GM23248 (cell line): ENCODE measurements at regions not wholly inside any gene's neighbourhood (a gene's known extent, or its start where the extent isn't known, plus 50 kb on each side); places are given as distances from the start of the nearest gene placed in this dataset.
"Not testable (repeated sequence)": the region's sequence is repeated elsewhere in the genome, so short reads cannot be mapped to it uniquely, and the experiment has no call there.

Experiments used
- DNase-seq: peaks from one replicate; pipeline ENCODE4 v3.0.0-alpha.2; 2015
- H2AFZ ChIP-seq: fragments of 200-600 bp; sonication (generic); 2 replicates; pipeline ENCODE4 v1.6.1; 2016; ENCODE audit warnings: antibody characterized with exemption
- H3F3A ChIP-seq: fragments of 200-600 bp; sonication (generic); 2 replicates; pipeline ENCODE4 v1.6.1; 2016; ENCODE audit warnings: mild to moderate bottlenecking, antibody characterized with exemption, mixed run types; ENCODE audit not compliant: insufficient read depth
- H3K27ac ChIP-seq: fragments of 200-600 bp; sonication (generic); 2 replicates; pipeline ENCODE4 v1.5.1; 2016; ENCODE audit warnings: mild to moderate bottlenecking
- H3K27me3 ChIP-seq: fragments of 200-600 bp; sonication (generic); replicated peaks from 2 replicates; pipeline ENCODE4 v1.6.1; 2016; ENCODE audit warnings: mild to moderate bottlenecking; ENCODE audit not compliant: insufficient read depth
- H3K36me3 ChIP-seq: fragments of 200-600 bp; sonication (generic); 2 replicates; pipeline ENCODE4 v1.6.1; 2016; ENCODE audit warnings: low read depth, mild to moderate bottlenecking
- H3K4me1 ChIP-seq: fragments of 200-600 bp; sonication (generic); 2 replicates; pipeline ENCODE4 v1.6.1; 2016; ENCODE audit warnings: mild to moderate bottlenecking; ENCODE audit not compliant: insufficient read depth
- H3K4me2 ChIP-seq: fragments of 200-600 bp; sonication (generic); one replicate; pipeline ENCODE4 v1.6.1; 2016; ENCODE audit warnings: mild to moderate bottlenecking; ENCODE audit not compliant: unreplicated experiment
- H3K4me3 ChIP-seq: fragments of 200-600 bp; sonication (generic); 2 replicates; pipeline ENCODE4 v1.5.1; 2016; ENCODE audit warnings: mild to moderate bottlenecking
- H3K79me2 ChIP-seq: fragments of 200-600 bp; sonication (generic); 2 replicates; pipeline ENCODE4 v1.6.1; 2016; ENCODE audit warnings: mild to moderate bottlenecking; ENCODE audit not compliant: insufficient read depth
- H3K9ac ChIP-seq: fragments of 200-600 bp; sonication (generic); 2 replicates; pipeline ENCODE4 v1.6.1; 2016; ENCODE audit warnings: mild to moderate bottlenecking
- H3K9me2 ChIP-seq: fragments of 200-600 bp; sonication (generic); 2 replicates; pipeline ENCODE4 v1.6.1; 2016; ENCODE audit warnings: mixed run types, mild to moderate bottlenecking, moderate library complexity; ENCODE audit not compliant: insufficient read depth
- H3K9me3 ChIP-seq: fragments of 200-600 bp; sonication (generic); one replicate; pipeline ENCODE4 v1.6.1; 2017; ENCODE audit warnings: low read depth
- H4K20me1 ChIP-seq: fragments of 200-600 bp; sonication (generic); 2 replicates; pipeline ENCODE4 v1.6.0; 2016; ENCODE audit not compliant: insufficient read depth
- EZH2 ChIP-seq: fragments of 200-600 bp; sonication (generic); IDR thresholded peaks from 2 replicates; pipeline ENCODE4 v1.6.1; 2018; ENCODE audit warnings: antibody characterized with exemption, mild to moderate bottlenecking; ENCODE audit not compliant: insufficient read depth, poor library complexity, severe bottlenecking
- EZH2phosphoT487 ChIP-seq: fragments of 200-600 bp; sonication (generic); IDR thresholded peaks from 2 replicates; pipeline ENCODE4 v1.6.1; 2018; ENCODE audit warnings: antibody characterized with exemption, moderate library complexity, mild to moderate bottlenecking, low read depth; ENCODE audit not compliant: insufficient read depth
- WGBS, 2 experiments: methylation state at CpG; one replicate each; pipeline ENCODE4 v1.1.6; 2015 to 2017; ENCODE audit warnings: low lambda C conversion rate in 2 of 2, low coverage in 1 of 2; ENCODE audit errors: missing lambda C conversion rate in 2 of 2; 5-methylcytosine and 5-hydroxymethylcytosine counted together
- in situ Hi-C: fragments of 300-500 bp; cut with MboI; formaldehyde crosslinking; loops from 2 replicates; pipeline ENCODE4 v1.15.0; 2020

DNA sequence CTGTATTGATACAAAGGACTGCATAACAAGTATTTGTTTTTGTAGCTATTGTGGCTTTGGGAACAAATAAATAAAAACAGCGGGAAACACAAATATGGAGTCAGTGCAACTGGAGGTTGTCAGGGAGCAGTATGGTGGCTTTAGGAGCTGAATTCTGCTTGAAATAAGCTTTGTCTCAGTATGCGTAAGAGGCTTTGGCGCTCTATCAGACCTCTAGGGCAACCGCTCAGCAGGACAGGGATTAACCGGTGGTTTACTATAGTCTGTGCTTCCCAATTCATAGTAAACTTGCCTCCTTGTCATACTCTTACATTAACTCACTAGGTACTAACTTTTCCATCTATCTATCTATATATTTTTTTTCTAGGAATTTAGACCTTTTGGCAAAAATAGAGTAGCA, 104.6 kb downstream of the ZIC1 start:
- Histone ChIP-seq H3K4me3 (no peak overlapping the region), H3K79me2 (no peaks in the 10 kb centered on the region), H2AFZ (no peak overlapping the region), H3K36me3 (no peaks in the 10 kb centered on the region), H3K9me3 (no peaks in the 10 kb centered on the region), H3K4me1 (no peaks in the 10 kb centered on the region), H3F3A (no peaks in the 10 kb centered on the region), H4K20me1 (no peaks in the 10 kb centered on the region), H3K9ac (no peak overlapping the region), H3K27ac (no peak overlapping the region), H3K9me2 (no peaks in the 10 kb centered on the region), H3K4me2 (no peak overlapping the region), H3K27me3 (no peaks in the 10 kb centered on the region)
- TF ChIP-seq EZH2phosphoT487 (no peak), EZH2 (no peak)
- DNase-seq = no peak
- in situ Hi-C loops = no loop called here
- 98 to 99% methylated on average over 5 of the region's 5 CpGs for WGBS, 2 experiments

DNA sequence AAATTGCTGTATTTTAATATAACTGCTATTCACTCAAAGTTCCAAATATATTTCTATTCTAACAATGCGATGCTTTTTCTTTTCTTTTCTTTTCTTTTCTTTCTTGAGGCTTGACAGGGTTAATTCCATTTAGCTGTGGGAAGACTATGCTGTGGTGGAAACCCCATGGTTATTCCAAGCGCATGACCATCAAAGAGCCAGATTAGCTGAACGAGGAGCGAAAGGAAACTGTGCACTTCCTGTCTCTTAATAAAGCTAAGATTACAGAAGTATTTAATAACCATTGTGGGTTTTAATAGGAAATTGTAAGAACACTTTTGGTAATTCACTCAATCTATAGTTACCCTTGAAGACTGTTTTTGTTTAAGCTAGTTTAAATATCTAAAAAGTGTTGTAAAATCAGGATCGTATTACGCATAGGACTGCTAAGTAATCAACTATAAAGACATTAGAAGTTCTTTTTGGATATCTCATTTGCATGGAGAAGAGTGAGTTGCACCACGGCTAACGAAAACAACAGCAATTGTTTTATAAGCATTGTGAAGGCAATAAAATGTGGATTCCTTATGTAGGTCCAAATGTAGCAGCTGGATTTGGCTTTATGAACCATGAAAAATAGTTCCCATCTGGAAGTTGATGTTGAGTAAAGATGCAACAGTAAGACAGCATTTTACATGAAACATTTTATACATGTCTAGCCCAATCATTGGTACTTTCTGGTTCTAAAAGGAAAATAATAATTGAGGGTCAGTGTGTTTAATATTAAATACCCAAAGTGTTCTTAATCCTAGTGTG, 105.4 kb downstream of the ZIC1 start:
- no peak overlapping the region for H3K27ac ChIP-seq
- no peaks in the 10 kb centered on the region for H3K27me3 ChIP-seq
- H3K36me3 ChIP-seq = no peaks in the 10 kb centered on the region
- H3K4me3 ChIP-seq = no peak overlapping the region
- 76 to 79% methylated on average over 8 of the region's 8 CpGs for WGBS, 2 experiments
- no peaks in the 10 kb centered on the region for H3K4me1 ChIP-seq
- no peaks in the 10 kb centered on the region for H3K79me2 ChIP-seq
- no peak overlapping the region for H2AFZ ChIP-seq
- H3K9ac ChIP-seq = no peak overlapping the region
- in situ Hi-C loops = no loop called here
- H3K9me2 ChIP-seq = no peaks in the 10 kb centered on the region
- H3K4me2 ChIP-seq = no peak overlapping the region
- no peaks in the 10 kb centered on the region for H3F3A ChIP-seq
- TF ChIP-seq EZH2phosphoT487 = no peak
- no peak for TF ChIP-seq EZH2
- H3K9me3 ChIP-seq = no peaks in the 10 kb centered on the region
- no peaks in the 10 kb centered on the region for H4K20me1 ChIP-seq
- no peak for DNase-seq

DNA sequence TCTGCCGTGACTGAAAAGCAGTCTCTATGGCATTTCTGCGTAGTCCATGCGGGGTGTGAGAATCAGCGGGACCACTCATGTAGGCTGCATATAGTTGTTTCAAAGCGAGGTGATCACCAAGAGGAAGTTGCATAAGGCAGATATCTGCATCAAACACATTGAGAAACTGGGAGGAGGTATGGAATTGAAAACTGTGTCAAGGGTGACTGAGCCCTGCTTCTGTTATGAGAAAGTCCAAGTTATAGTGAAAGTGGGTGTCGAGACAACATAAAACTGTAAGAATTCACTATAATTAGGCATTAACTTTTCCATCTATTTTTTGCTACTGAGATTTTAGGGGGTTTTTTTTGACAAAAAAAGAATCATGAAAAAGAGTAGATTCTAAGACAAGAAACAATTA, 109.3 kb downstream of the ZIC1 start:
- Histone ChIP-seq H3K9me3 (no peaks in the 10 kb centered on the region), H3K9ac (no peak overlapping the region), H2AFZ (no peak overlapping the region), H3K4me3 (no peak overlapping the region), H3K9me2 (peaks cover 7% of the 10 kb centered on the region; the same call in 1 of the 2 replicates), H3F3A (peaks cover 8% of the 10 kb centered on the region), H3K4me1 (peaks cover 11% of the 10 kb centered on the region), H3K4me2 (no peak overlapping the region), H3K79me2 (no peaks in the 10 kb centered on the region), H3K36me3 (no peaks in the 10 kb centered on the region), H3K27ac (no peak overlapping the region), H3K27me3 (no peaks in the 10 kb centered on the region), H4K20me1 (no peaks in the 10 kb centered on the region)
- in situ Hi-C loops = no loop called here
- TF ChIP-seq EZH2 (no peak), EZH2phosphoT487 (no peak)
- 95 to 96% methylated on average over 6 of the region's 6 CpGs for WGBS, 2 experiments
- DNase-seq = no peak

DNA sequence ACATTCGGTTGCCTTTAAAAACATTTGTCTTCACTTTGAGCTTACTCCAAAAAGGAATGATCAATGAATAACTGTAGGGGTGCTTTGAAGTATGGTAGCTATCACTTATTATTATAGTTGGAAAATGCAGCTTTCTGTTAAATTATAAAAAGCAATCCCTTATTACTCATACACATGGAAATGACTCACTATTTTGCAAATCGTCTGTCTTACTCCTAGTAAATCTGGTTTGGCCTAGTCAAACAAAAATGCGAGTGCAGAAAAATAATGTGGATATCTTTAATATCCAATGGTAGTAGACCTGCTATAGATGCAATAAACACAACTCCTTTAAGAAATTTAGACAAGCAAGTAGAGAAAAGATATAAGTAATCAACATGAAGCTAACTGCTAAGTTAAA, 112.5 kb downstream of the ZIC1 start:
- Histone ChIP-seq H3K4me3 (no peak overlapping the region), H3K27me3 (no peaks in the 10 kb centered on the region), H2AFZ (no peak overlapping the region), H4K20me1 (no peaks in the 10 kb centered on the region), H3K4me2 (peak overlapping the region; percentile 24), H3K9me3 (no peaks in the 10 kb centered on the region), H3K79me2 (no peaks in the 10 kb centered on the region), H3F3A (peaks cover 8% of the 10 kb centered on the region), H3K4me1 (peaks cover 11% of the 10 kb centered on the region), H3K27ac (no peak overlapping the region), H3K9ac (no peak overlapping the region), H3K36me3 (no peaks in the 10 kb centered on the region), H3K9me2 (peaks cover 7% of the 10 kb centered on the region; the same call in 1 of the 2 replicates)
- 3 to 5% methylated on average over 3 of the region's 3 CpGs for WGBS, 2 experiments
- no peak for TF ChIP-seq EZH2
- in situ Hi-C loops = no loop called here
- peak; percentile 77 for DNase-seq

DNA sequence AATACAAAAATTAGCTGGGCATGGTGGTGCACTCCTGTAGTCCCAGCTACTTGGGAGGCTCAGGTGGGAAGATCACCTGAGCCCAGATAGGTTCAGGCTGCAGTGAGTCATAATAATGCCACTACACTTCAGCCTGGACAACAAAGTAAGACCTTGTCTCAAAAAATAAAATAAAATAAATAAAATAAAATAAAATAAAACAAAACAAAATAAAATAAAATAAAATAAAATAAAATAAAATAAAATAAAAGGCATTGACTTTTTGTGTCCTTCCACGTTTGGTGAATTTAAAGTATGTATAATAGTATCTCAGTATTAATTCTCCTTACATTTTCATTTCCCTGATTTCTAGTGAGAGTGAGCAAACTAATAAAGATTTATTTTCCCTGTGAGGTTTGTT, 113.6 kb downstream of the ZIC1 start:
- H3K9me2 ChIP-seq, H3K27me3 ChIP-seq, H3K27ac ChIP-seq, H2AFZ ChIP-seq, H3K79me2 ChIP-seq, H3K9ac ChIP-seq, DNase-seq, H3K4me2 ChIP-seq, H3F3A ChIP-seq, H3K36me3 ChIP-seq, H3K9me3 ChIP-seq, H4K20me1 ChIP-seq, H3K4me3 ChIP-seq, in situ Hi-C loops: not testable (repeated sequence)
- WGBS, 2 experiments = 60 to 61% methylated on average over 1 of the region's 1 CpG
- peaks cover 11% of the 10 kb centered on the region for H3K4me1 ChIP-seq
